Dedifferentiated amniotic fluid mesenchymal stem cell (primary cell): ENCODE measurements at regions not wholly inside any gene's neighbourhood (a gene's known extent, or its start where the extent isn't known, plus 50 kb on each side); places are given as distances from the start of the nearest gene placed in this dataset.
A peak's percentile ranks its signal among the peaks of the same experiment; 100 is the strongest.

Experiments
- DNase-seq: peaks from one replicate; pipeline ENCODE4 v3.0.0-alpha.2; 2016; ENCODE audit errors: extremely low spot score

DNA sequence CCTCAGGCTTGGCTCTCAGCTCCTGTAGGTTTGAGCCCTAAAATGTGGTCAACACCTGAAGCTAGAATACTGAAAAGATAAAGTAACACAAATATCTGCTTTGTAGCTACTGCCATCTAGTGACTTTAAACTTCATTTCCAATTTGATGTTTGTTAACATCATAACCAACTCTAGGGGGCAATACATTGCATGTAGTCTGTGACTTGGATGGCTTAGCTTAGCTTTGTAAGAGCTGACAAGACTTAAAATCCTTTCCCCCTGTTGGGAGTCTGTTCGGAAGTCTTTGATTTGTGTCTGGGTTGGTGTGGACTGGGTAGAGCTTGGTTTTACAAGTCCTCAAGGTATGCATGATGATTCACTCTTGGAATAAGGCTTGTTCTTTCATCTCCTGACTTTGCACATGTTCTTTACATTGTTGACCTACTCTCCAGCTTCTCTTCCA, 51.7 kb downstream of the SCN11A start:
- DNase-seq: peak; percentile 60

DNA sequence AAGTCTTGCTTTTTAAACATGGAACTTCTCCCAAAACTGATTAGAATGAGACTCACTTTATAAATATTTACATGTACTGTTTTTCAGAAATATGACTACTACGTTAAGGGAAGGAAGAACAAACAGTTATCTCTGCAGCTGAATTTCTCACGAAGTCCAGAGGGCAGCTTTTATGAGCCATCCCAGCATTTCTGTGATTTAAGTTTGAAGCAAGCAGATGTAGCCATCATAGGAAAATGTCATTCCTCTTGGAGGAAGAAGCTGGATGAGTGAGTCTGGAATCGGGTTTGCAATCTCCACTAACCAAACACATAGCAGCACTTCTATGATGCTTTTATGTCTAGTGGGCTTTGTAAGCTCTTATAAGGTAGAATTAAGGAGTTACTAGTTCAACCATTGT, 53.7 kb downstream of the SCN11A start:
- no peak for DNase-seq

DNA sequence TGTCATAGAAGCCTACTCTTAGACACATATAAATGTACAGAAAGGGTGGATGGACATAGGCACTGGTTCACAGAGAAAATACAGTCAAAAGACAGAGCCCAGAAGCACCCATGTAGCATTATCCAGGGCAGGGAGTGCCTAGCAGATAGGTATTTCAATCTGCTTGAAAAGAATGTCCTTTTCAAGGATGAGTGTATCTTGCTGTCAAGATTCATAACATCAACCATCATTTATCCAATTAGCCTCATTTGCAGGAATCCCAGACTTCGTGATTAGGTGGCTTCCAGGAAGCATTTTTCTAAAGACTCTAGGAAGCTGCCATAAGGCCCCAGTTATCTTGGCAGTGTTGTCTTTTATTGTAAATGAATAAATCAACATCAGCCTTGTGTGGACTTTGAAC, 55.6 kb downstream of the SCN11A start:
- no peak for DNase-seq

DNA sequence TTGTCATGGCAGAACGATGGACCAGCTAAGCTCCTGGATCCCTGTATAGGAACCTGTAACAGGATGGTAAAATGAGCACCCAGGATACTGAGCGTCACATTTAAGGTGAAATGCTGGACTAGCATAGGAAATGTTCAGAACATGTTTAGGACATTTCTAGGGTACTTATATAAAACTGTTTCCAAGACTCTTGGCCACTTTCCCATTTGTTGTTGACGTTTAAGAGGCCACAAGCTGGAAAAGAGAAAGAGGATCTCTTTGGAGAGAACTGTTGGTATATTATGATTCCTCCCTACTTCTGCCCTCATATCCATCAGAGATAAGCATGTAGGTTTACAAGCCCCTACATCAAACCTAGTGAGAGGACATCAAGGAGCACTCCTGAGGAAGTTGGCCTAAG, 57.5 kb downstream of the SCN11A start:
- no peak for DNase-seq

DNA sequence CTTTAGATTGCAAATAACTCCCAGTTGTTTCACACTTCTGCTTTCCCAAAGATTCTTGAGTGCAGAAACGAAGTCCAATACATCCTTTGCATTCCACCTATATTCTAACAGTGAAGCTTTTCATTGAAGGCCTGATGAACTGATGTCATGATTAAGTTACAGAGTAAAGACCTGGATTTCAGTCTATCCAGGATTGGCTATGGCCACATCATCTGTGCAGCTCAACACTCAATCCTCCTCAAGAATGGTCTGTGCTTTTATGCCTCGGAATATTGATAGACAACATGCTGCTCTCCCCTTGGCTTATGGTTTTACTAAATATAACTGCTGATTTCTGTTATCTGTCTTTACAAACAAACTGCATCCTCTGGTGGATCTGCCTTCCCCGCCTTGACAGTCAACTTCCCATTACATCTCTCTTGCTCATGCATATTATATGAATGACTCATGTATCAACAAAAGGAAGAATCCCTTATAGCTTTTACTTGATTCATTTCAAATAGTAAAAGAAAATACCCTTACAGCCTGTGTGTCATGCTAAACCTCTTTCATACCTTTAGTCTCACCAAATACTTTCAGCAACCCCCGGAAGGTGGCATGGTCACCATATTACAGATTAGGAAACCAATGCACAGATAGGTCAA, 59.5 kb downstream of the SCN11A start:
- peak; percentile 54 for DNase-seq

DNA sequence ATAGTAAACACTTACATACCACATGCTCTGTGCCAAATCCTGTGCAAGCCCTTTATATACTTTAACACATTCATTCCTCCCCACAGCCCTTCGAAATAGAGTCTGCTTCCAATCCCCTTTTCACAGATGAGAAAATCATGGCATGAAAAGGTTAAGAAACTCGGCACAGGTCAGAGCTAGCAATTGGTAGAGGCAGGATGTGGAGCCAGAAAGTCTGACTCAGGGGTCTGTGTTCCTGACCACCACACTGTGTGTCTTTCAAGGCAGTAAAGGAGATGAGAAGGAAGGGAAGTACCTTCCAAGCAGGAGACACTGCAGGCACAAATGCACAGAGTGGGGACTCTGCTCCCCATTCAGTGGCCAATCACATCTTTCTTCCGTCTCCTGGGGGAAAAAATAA, 61.1 kb downstream of the SCN11A start:
- no peak for DNase-seq

DNA sequence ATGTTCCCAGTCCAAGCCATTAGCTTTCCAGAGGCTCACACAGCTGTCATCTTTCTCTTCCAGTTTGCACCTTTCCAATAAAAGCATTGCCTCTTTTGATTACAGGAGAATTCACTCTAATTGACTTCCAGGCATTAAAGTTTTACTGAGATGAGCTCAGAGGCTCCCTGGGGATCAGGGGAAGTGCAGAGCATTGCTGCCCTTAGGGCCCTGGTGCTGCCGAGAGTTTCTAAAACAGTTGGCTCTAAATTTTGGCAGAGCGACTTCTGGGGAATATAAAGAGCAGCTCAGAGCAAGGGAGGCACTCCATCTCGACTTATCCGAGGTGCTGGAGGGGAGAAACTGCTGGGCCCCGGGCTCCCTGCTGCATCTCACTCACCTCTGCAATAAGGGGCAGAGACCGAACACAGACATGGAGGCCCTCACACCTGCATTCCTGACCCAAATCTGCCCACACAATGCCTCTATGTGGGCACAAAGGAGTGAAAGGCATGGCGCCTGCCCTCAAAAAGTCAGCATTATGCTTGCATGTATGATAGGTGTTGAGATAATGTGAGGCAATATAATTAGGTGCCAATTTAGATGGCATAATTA, 61.7 kb downstream of the SCN11A start:
- no peak for DNase-seq

DNA sequence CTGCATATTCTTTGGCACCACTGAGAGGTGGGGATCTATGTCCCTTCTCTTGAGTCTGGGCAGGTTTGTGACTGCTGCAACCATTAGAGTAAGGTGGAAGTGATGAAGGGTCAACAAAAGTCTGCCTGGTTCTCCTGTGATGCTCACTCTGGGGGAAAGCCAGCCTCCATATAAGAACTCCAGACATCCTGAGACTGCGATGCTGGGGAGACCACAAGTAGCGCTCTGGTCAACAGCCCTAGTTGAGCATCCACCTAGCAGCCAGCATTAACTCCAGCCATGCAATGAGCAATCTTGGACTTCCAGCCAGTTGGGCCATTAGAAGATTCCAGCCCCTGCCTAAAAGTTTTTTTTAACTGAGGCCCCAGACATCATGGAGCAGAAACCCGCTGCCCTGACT, 62.8 kb downstream of the SCN11A start:
- no peak for DNase-seq

DNA sequence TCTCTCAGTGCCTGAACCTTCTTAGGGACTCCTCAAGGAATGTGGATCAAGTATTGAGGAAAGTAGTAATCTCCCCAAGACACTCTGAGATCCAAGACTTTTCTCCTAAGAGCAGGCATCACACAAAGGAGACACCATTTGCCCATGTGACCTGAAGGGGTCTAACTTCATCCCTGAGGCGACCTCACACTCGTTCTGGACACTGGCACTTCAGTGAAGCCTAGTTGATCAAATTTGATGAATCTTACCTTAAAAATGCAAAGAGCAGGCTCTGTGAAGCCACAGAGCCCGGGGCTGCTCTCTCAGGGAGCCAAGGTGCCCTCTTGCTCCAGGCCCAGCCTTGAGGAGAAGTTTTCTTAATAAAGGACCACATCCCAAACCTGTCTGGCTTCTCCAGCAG, 64.3 kb downstream of the SCN11A start:
- no peak for DNase-seq

DNA sequence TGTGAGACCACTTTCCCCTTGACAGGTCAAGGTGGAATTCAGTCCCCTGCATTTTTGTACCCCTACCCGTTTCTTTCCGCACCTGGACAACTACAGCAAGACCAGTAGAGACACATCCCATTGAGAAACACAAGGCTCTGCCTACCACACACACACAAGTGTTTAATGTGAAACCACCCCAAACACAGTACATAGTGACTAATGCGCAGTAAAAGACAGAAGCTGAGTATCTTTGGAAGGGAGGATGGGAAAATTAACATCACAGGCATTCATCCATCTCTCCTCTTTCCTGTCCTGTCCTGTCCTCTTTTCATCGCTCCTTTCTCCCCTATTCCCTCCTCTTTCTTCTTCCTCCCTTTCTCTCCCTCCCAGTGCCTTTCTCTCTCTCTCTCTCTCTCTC, 64.8 kb downstream of the SCN11A start:
- DNase-seq: no peak

DNA sequence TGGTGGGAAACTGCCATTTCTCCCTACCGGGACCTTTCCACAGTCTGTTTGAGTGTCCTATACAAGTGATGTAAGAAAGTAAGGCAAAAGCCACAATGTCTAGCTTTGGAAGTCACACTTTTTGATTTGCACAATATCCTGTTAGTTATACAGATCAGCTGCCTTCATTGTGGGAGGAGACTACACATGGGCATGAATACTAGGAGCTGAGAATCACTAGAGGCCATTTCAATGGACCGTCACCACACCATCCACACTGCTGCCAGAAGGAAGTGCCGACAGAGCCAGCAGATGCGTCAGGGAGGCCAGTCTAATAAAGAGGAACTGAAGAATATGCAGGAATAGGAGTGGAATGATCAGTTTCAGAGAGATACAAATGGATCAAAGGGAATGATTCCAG, 65.8 kb downstream of the SCN11A start:
- no peak for DNase-seq

DNA sequence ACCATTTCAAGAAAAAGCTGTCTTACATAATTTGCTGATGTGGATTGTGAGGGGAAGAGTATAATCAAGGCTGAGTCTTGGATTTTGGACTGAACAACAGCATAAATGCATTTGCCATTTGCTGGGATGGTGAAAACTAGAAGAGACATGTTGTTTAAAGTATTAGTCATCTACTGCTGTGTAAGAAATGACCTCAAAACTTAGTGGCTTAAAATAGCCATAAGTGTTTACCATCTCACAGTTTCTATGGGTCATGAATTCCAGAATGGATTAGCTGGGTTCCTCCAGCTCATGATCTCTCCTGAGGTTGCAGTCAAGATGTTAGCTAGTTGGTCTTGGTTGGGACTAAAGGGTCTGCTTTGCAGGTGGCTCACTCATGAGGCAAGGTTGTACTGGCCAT, 66.2 kb downstream of the SCN11A start:
- no peak for DNase-seq

DNA sequence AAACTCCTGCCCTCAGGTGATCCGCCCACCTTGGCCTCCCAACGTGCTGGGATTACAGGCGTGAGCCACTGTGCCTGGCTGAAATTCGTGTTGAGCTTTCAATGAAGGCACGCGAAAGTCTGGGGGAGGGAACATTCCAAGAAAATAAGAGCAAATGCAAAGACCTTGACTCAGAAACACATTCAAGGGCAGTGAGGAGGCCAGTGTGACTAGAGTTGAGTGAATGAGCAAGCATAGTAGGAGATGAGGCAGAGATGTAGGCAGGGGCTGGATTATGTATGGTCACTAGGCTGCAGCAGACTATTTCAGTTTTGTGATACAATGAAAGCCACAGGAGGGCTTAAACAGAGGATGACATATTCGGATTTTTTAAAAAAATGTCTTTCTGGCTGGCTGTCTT, 67.0 kb downstream of the SCN11A start:
- DNase-seq: no peak

DNA sequence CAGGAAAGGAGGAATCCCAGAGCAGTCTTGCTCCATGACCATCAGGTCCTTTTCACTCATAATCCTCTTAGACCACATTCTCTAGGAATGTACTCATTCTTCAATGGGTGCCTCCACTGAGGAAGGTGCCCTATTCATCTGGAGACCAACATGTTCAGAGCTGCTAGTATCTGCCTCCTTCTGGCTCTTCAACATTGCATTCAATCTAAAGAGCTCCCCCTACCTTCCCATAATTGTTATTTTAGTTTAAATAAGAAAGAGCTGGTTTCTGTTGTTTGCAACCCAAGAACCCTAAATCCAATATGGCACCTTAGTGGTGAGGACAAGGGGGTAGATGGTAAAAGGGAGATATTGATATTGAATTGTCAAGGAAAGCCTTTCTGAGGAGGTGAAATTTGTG, 67.6 kb downstream of the SCN11A start:
- DNase-seq: no peak

DNA sequence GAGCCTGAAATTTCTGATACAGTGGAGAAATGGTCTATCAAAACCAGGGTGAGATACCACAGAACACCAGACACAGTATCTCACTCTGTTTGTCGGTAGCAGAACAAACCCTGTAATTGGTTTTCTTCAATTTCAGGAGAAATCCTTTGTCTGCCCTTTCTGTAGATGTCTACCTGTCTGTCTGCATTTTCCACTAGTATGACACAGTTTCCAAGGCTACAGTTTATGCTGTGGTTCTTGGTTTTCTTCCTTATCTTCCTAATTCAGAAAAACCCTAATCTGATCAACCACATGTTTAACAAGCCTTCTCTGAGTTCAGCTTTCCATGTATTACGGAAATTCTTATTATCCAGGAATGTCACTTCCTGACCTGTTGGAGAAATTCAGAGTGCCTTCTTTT, 70.8 kb downstream of the SCN11A start:
- no peak for DNase-seq

DNA sequence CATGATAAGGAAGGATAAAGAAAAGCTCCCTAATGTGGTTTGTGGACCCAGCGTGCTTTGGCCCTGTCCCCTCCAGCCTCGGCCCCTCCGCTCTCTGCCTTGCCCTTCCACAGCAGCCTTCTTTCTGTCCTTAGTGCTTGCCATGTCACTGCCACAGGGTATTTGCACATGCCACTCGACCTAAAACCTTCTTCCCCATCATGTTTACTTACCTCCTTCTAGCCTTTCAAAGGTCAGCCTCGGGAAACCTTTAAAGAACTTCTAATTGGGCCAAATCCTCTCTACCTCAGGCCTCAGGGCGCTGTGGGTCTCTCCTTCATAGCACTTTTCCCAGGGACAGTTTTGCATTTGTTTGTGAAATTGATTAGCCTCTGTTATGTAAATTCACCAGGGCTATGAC, 73.0 kb downstream of the SCN11A start:
- DNase-seq: no peak

DNA sequence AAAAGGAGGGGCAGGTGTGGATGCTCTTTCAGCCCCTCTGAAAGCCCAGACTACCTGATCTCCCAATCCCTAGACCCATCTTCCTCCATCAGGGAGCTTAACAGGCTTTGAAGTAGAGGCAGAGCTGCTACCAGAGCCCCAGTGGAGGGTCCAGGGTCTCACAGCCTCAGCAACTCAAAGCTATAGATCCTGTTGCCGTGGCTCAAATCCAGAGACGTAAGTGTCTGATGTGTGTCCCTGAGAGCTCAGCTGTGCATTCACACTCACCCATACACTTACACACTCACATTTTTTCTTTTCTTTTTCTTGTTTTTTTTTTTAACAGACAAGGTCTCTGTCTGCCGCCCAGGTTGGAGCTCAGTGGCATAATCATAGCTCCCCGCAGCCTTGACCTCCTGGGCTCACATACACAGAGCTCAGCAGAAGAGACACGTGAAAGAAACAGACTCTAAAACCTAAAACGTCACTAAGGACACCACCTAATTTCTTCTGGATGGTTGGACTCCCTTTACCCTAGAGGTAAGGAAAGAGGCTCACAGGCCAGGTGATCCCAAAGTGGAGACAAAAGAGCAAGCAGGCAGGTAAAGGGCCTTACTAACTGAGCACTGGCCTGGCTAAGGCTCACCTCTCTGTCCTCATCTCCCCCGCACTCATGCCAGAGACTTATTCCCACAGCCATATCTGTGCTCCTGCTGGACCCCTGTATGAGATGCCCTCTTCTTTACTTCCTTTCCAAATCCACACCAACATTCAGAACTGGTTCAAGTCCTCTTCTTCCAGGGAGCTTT, 80.7 kb downstream of the SCN11A start:
- no peak for DNase-seq

DNA sequence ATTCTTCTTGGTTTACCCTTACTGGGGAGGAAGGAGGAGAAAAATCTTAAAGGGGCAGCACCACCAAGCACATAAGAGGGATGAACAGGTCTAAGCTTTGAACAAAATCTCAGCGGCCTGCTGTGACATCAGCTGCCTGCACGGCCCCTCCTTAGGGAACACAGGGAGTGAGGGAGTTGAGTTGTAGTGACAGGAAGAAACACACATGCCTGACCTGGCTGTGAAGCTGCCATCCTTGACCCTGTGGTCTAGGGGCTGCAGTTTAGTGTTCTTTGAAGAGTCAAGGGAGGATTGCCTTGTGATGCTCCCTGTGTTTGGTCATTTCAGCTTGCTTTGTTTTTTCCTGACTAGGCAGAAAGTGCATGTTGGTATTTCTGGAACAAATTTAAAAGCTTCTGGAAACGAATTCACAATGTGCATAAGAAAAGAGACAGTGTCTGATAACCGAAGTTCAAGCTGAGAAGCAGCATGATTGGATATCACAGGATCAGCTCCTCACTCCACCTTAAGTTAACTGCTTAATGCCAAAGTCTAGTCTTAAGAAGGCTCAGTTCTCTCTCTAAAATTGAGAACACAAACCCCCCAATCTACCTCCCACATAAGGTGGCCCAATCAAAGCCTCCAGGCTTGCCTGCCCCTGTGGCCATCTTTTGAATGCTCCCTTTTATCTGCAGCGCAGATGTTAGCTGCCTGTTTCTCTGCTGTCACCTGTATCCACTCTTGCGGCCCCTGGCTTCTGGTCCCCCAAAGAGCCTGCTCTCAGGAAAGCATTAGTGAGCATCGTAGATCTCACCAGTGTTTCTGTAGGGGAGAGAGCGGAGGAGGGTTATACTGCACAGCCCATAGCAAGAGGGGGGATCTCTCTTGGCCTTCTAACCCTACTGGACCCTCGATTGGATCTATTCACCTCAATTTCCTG, 82.2 kb downstream of the SCN11A start:
- no peak for DNase-seq

DNA sequence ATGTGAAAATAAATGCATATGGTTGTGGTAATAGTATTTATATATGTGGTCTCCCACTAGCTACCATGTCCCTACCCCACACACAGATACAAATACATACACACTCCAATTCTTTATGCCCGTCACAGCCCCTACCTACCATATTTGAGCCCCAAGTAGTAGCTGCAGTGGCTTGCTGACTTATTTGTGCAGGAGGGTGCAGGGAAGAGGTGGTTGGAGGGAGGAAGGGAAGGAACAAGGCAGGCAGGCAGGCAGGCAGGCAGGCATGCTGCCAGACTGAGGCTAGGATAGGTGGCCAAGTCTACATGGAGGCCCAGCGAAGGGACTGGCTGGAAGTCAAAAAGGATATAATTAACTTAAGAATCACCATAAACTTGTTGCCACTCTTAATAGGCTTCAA, 82.9 kb downstream of the SCN11A start:
- DNase-seq: no peak

DNA sequence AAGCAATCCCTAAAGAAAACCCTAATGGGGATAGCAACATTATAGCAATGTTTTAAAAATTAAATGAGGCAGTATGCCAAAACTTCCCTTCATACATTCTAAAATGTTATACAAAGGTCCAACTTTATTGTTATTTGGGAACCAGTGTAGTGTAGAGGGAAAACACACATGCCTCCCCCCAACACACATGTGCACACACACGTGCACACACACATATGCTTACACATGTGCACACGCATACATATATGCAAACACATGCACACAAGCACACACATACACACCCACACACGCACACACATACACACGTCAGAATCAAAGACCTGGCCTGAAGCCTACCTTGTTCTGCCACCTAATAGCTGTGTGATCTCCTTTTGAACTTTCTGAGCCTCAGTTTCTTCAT, 83.3 kb downstream of the SCN11A start:
- no peak for DNase-seq

DNA sequence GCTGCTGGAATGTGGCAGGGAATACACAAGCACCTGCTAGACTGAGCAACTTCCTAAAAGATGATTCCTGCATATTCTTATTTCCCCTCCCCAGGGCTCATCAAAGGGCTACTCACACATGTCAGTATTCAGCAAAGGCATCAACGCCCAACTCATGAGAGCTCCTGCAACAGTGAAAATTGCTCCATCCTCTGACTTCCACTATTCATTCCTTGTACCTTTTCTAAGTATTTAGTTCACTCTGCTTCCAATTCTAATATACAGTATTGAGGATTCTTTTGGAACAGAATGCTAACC, 84.1 kb downstream of the SCN11A start:
- DNase-seq: no peak
